ENCODE measurements at regions not wholly inside any gene's neighbourhood (a gene's known extent, or its start where the extent isn't known, plus 50 kb on each side); places are given as distances from the start of the nearest gene placed in this dataset.

- no peak for TF ChIP-seq POLR2A (IDR thresholded peaks at IDR 0.05)
- TF ChIP-seq CTCF (IDR thresholded peaks at IDR 0.05): no peak
Observed at GRCh38 chr1:175884369-175884768, 141.0 kb upstream of the TNR start.

Data from prostate gland (tissue), 2 donors.